GM06990 (cell line): ENCODE measurements at regions not wholly inside any gene's neighbourhood (a gene's known extent, or its start where the extent isn't known, plus 50 kb on each side); places are given as distances from the start of the nearest gene placed in this dataset.

Source experiments
- DNase-seq: peaks from one replicate; pipeline ENCODE4 v3.0.0-alpha.2; 2011; ENCODE audit not compliant: insufficient read length; ENCODE audit errors: extremely low read depth
- H3K27me3 ChIP-seq: replicated peaks from 2 replicates; pipeline ENCODE4 v1.6.0; 2011; ENCODE audit warnings: low read length; ENCODE audit not compliant: control insufficient read depth, insufficient read depth
- H3K36me3 ChIP-seq: 2 replicates; pipeline ENCODE4 v1.5.1; 2011; ENCODE audit warnings: low read length; ENCODE audit not compliant: control insufficient read depth, insufficient read depth
- H3K4me3 ChIP-seq: replicated peaks from 2 replicates; pipeline ENCODE4 v1.5.1; 2011; ENCODE audit warnings: low read depth, mild to moderate bottlenecking, control low read depth, low read length
- CTCF ChIP-seq: IDR thresholded peaks from 2 replicates; pipeline ENCODE4 v1.5.1; 2011; ENCODE audit warnings: low read length, control low read depth, mild to moderate bottlenecking, inconsistent platforms; ENCODE audit not compliant: insufficient read depth, poor library complexity, severe bottlenecking

GRCh38 chr9:80691229-80691628 lies 998.1 kb downstream of the TLE1 start:
- no peak for DNase-seq
- Histone ChIP-seq H3K27me3 (no peaks in the 10 kb centered on the region), H3K4me3 (no peak overlapping the region), H3K36me3 (no peaks in the 10 kb centered on the region)
- no peak for TF ChIP-seq CTCF

GRCh38 chr9:80690349-80690939 lies 998.9 kb downstream of the TLE1 start:
- H3K27me3 ChIP-seq: no peaks in the 10 kb centered on the region
- no peak for DNase-seq
- no peak overlapping the region for H3K4me3 ChIP-seq
- no peak for TF ChIP-seq CTCF
- H3K36me3 ChIP-seq: no peaks in the 10 kb centered on the region

GRCh38 chr9:80679916-80680315 lies 1009.4 kb downstream of the TLE1 start:
- DNase-seq: no peak
- Histone ChIP-seq H3K36me3 (no peaks in the 10 kb centered on the region), H3K27me3 (no peaks in the 10 kb centered on the region), H3K4me3 (no peak overlapping the region)
- no peak for TF ChIP-seq CTCF

- no peak for TF ChIP-seq CTCF
These were observed 1010.4 kb downstream of the TLE1 start for GRCh38 chr9:80678906-80679305.

GRCh38 chr9:80673496-80673895 lies 1015.9 kb downstream of the TLE1 start:
- H3K36me3 ChIP-seq: no peaks in the 10 kb centered on the region
- H3K27me3 ChIP-seq: no peaks in the 10 kb centered on the region
- DNase-seq: no peak
- TF ChIP-seq CTCF: no peak
- H3K4me3 ChIP-seq: no peak overlapping the region

More at GRCh38 chr9:80678906-80679305, 1010.4 kb downstream of the TLE1 start:
- H3K36me3 ChIP-seq: no peaks in the 10 kb centered on the region
- H3K4me3 ChIP-seq: no peak overlapping the region
- no peaks in the 10 kb centered on the region for H3K27me3 ChIP-seq
- DNase-seq: no peak

- Histone ChIP-seq H3K4me3 (no peak overlapping the region), H3K36me3 (no peaks in the 10 kb centered on the region), H3K27me3 (no peaks in the 10 kb centered on the region)
- no peak for DNase-seq
- TF ChIP-seq CTCF: no peak
These were observed 1023.9 kb downstream of the TLE1 start for GRCh38 chr9:80665479-80665878.
